Gastroesophageal sphincter (tissue), 3 donors: ENCODE measurements at regions not wholly inside any gene's neighbourhood (a gene's known extent, or its start where the extent isn't known, plus 50 kb on each side); places are given as distances from the start of the nearest gene placed in this dataset.

ENCODE experiments used
- CTCF ChIP-seq, 4 experiments: fragments of 200-600 bp in 2 of 4; fragments of 450-650 bp in 2 of 4; sonication (generic) in 1 of 4; IDR thresholded peaks; one replicate each; pipeline ENCODE4 v1.5.1; 2017 to 2019; ENCODE audit warnings: antibody characterized with exemption in 4 of 4, mild to moderate bottlenecking in 2 of 4, moderate library complexity in 2 of 4
- EP300 ChIP-seq: sonication (generic); formaldehyde crosslinking; IDR thresholded peaks from one replicate; pipeline ENCODE4 v1.6.1; 2017; ENCODE audit warnings: antibody characterized with exemption, mild to moderate bottlenecking
- POLR2A ChIP-seq, 2 donors: fragments of 450-650 bp; IDR thresholded peaks; one replicate each; pipeline ENCODE4 v1.6.1; 2017; ENCODE audit warnings: antibody characterized with exemption in 2 of 2, mild to moderate bottlenecking in 2 of 2, moderate library complexity in 1 of 2
- POLR2AphosphoS5 ChIP-seq: sonication (generic); formaldehyde crosslinking; IDR thresholded peaks from one replicate; pipeline ENCODE4 v1.6.1; 2017; ENCODE audit warnings: antibody characterized with exemption

DNA sequence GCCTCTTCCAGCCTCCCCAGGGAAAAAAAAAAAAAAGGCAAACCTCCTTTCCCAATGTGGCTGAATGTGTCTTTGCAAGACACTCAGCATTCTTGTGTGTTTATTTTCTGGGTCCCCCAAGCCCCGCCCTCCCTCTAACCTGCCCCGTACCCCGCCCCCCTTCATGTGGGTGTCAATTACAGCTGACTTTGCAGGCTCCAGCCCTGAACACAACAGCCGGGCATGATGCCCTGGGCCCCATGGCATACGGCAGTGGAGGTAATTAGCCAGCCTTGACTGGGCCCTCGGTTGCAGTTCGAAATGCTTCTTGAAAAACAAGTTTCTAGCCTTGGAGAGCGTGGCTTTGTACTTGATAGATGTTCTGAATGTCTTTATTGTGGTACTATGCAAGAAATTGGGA, 354.7 kb upstream of the RBFOX1 start:
- TF ChIP-seq CTCF (IDR thresholded peaks at IDR 0.05) = no peak
- TF ChIP-seq POLR2A (IDR thresholded peaks at IDR 0.05) = no peak
- no peak for TF ChIP-seq POLR2AphosphoS5
- TF ChIP-seq EP300 = no peak
